A673 (cell line): ENCODE measurements at regions not wholly inside any gene's neighbourhood (a gene's known extent, or its start where the extent isn't known, plus 50 kb on each side); places are given as distances from the start of the nearest gene placed in this dataset.

Experiments used
- CTCF ChIP-seq: fragments of 300-800, 200-600 bp; sonication (generic); conservative IDR thresholded peaks from 2 replicates; pipeline ENCODE4 v1.5.1; 2017; ENCODE audit warnings: low read depth, mild to moderate bottlenecking, antibody characterized with exemption, low read length, moderate library complexity, mixed read lengths
- EZH2 ChIP-seq: fragments of 200-600 bp; sonication (generic); IDR thresholded peaks from 2 replicates; pipeline ENCODE4 v1.6.1; 2017; ENCODE audit warnings: borderline replicate concordance, low read depth, mild to moderate bottlenecking, mixed read lengths, antibody characterized with exemption, low read length; ENCODE audit not compliant: poor library complexity, severe bottlenecking

GRCh38 chr11:130533871-130534270 is 85.4 kb downstream of the ADAMTS15 start:
- TF ChIP-seq CTCF = no peak
- TF ChIP-seq EZH2 = no peak
